ENCODE measurements at regions not wholly inside any gene's neighbourhood (a gene's known extent, or its start where the extent isn't known, plus 50 kb on each side); places are given as distances from the start of the nearest gene placed in this dataset.

DNA sequence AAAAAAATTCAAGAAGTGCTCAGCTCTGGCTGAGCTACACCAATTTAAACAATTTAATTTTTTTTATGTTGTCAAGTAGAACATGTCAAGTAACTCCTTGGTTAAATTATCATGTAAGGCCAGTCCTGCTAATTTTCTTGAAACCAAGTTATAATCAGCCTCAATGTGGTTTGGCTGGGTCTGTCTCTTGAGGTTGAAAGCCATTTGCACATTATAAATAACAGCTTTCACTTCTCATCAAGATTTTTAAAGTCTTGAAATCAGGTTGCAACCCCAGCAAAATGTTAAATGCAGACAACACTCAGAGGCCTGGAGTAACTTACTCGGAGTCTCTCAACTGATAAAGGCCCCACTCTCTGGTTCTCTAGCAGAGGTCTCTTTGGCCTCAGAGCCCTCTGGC, 324.4 kb downstream of the BRD1 start:
- TF ChIP-seq POLR2AphosphoS5 (IDR thresholded peaks at IDR 0.05; ENCODE audit: low read depth) (no peak), EZH2phosphoT487 (IDR thresholded peaks at IDR 0.05; ENCODE audit: unreplicated experiment) (no peak), EZH2 (IDR thresholded peaks at IDR 0.05; ENCODE audit: low read depth, unreplicated experiment) (no peak)

Measured in GM23338 (cell line).